Endothelial cell of umbilical vein (primary cell): ENCODE measurements at regions not wholly inside any gene's neighbourhood (a gene's known extent, or its start where the extent isn't known, plus 50 kb on each side); places are given as distances from the start of the nearest gene placed in this dataset.

ENCODE experiments used
- BruUV-seq: library from RNA; stranded (reverse); fragments of 400-500 nt; replicated peaks from 2 replicates; lab custom pipeline; 2021; lab: Mats Ljungman, UMichigan
- CTCF ChIA-PET: fragments of 300-600, 350-600 bp; sonication (Branson Sonifier 250); formaldehyde crosslinking; loops from one replicate; lab custom pipeline; 2021; ENCODE audit warnings: antibody characterized with exemption, inconsistent platforms; lab: Charles Lee
- POLR2A ChIA-PET: fragments of 300-600, 350-600 bp; sonication (Branson Sonifier 250); formaldehyde crosslinking; loops from one replicate; lab custom pipeline; 2021; ENCODE audit warnings: antibody characterized with exemption, inconsistent platforms; lab: Charles Lee
- DNase-seq: peaks from one replicate; pipeline ENCODE4 v3.0.0-alpha.2; 2011; ENCODE audit warnings: low read depth, low spot score
- FAIRE-seq: peaks from 2 replicates; lab custom pipeline; 2011; peaks lifted over from hg19 to GRCh38; lab: Jason Lieb, UNC
- H2AFZ ChIP-seq: 2 replicates; pipeline ENCODE4 v1.6.0; 2012; ENCODE audit warnings: low read depth, low read length, control low read depth, inconsistent platforms
- H3K27ac ChIP-seq: 2 replicates; pipeline ENCODE4 v1.5.1; 2011; ENCODE audit warnings: low read depth, mild to moderate bottlenecking, control low read depth, low read length, moderate library complexity; ENCODE audit not compliant: insufficient read depth
- H3K27me3 ChIP-seq, 2 experiments: 2 replicates each; pipeline versions ENCODE4 v1.6.0 to v1.6.1; 2011; ENCODE audit warnings: low read length in 2 of 2, mixed read lengths in 1 of 2; ENCODE audit not compliant: control insufficient read depth in 2 of 2, insufficient read depth in 2 of 2
- H3K36me3 ChIP-seq, 2 experiments: 2 replicates in 1 of 2; 3 replicates in 1 of 2; pipeline ENCODE4 v1.5.1; 2011; ENCODE audit warnings: low read length in 2 of 2, mild to moderate bottlenecking in 1 of 2, moderate library complexity in 1 of 2; ENCODE audit not compliant: control insufficient read depth in 2 of 2, insufficient read depth in 2 of 2; ENCODE audit errors: extremely low read depth in 1 of 2
- H3K4me1 ChIP-seq: 3 replicates; pipeline ENCODE4 v1.5.1; 2011; ENCODE audit warnings: mild to moderate bottlenecking, low read length; ENCODE audit not compliant: control insufficient read depth, insufficient read depth; ENCODE audit errors: extremely low read depth
- H3K4me2 ChIP-seq: 2 replicates; pipeline ENCODE4 v1.6.1; 2011; ENCODE audit warnings: low read length, control low read depth, mixed read lengths; ENCODE audit not compliant: insufficient read depth
- H3K4me3 ChIP-seq, 3 experiments: fragments of 200-600 bp in 1 of 3; sonication (generic), shearing (Covaris generic) in 1 of 3; replicated peaks in 1 of 3; 2 replicates each; pipeline ENCODE4 v1.5.1; 2011 to 2016; ENCODE audit warnings: control low read depth in 3 of 3, low read length in 3 of 3, mild to moderate bottlenecking in 2 of 3, inconsistent platforms in 1 of 3, low read depth in 1 of 3, moderate library complexity in 1 of 3; ENCODE audit not compliant: insufficient read depth in 1 of 3
- H3K79me2 ChIP-seq: 2 replicates; pipeline ENCODE4 v1.6.0; 2012; ENCODE audit warnings: low read length, inconsistent platforms; ENCODE audit not compliant: control insufficient read depth, insufficient read depth
- H3K9ac ChIP-seq: replicated peaks from 2 replicates; pipeline ENCODE3; 2011; ENCODE audit warnings: low read length, control low read depth; ENCODE audit not compliant: insufficient read depth; ENCODE audit errors: extremely low read depth
- H3K9me1 ChIP-seq: replicated peaks from 3 replicates; pipeline ENCODE4 v1.6.0; 2011; ENCODE audit warnings: mild to moderate bottlenecking, low read length; ENCODE audit not compliant: control insufficient read depth, insufficient read depth; ENCODE audit errors: extremely low read depth
- H3K9me3 ChIP-seq: replicated peaks from 2 replicates; pipeline ENCODE4 v1.5.1; 2012; ENCODE audit warnings: low read length, inconsistent platforms; ENCODE audit not compliant: control insufficient read depth, insufficient read depth
- H4K20me1 ChIP-seq: replicated peaks from 2 replicates; pipeline ENCODE3; 2011; ENCODE audit warnings: mild to moderate bottlenecking, low read length; ENCODE audit not compliant: control insufficient read depth, insufficient read depth; ENCODE audit errors: extremely low read depth
- EZH2 ChIP-seq: IDR thresholded peaks from 2 replicates; pipeline ENCODE4 v1.6.1; 2012; ENCODE audit warnings: borderline replicate concordance, low read depth, mild to moderate bottlenecking, moderate library complexity, low read length, inconsistent platforms; ENCODE audit not compliant: severe bottlenecking
- FOS ChIP-seq: IDR thresholded peaks from 2 replicates; pipeline ENCODE4 v1.6.1; 2011; ENCODE audit warnings: mild to moderate bottlenecking, low read length, moderate library complexity, borderline replicate concordance; ENCODE audit not compliant: insufficient read depth
- GATA2 ChIP-seq: IDR thresholded peaks from 2 replicates; pipeline ENCODE4 v1.7.0; 2011; ENCODE audit warnings: low read depth, mild to moderate bottlenecking, moderate library complexity, mixed read lengths, low read length; ENCODE audit not compliant: insufficient read length, insufficient read depth
- JUN ChIP-seq: IDR thresholded peaks from 2 replicates; pipeline ENCODE4 v1.6.1; 2011; ENCODE audit warnings: borderline replicate concordance, low read depth; ENCODE audit not compliant: insufficient read length, insufficient read depth
- MYC ChIP-seq: IDR thresholded peaks from one replicate; pipeline ENCODE4 v1.6.1; 2011; ENCODE audit warnings: mild to moderate bottlenecking, low read depth, low read length
- POLR2A ChIP-seq: IDR thresholded peaks from 2 replicates; pipeline ENCODE4 v1.6.1; 2012; ENCODE audit warnings: low read depth, mild to moderate bottlenecking, control low read depth, low read length
- POLR2AphosphoS5 ChIP-seq: IDR thresholded peaks from 2 replicates; pipeline ENCODE4 v1.6.1; 2012; ENCODE audit warnings: low read depth, mild to moderate bottlenecking, control low read depth, low read length, moderate library complexity; ENCODE audit not compliant: insufficient read depth
- dilution Hi-C: fragments of 300-500 bp; cut with MboI; formaldehyde crosslinking; loops from one replicate; pipeline ENCODE4 v1.15.0; 2019; ENCODE audit warnings: low sequenced_read_pairs; ENCODE audit not compliant: extremely low pct_ligation_motif_present
- intact Hi-C: fragments of 100-400 bp; cut with micrococcal nuclease; formaldehyde crosslinking; loops from one replicate; pipeline ENCODE4 v1.10.0; 2022
- TF ChIP-seq, protein P1 (sequence below), 2 donors: IDR thresholded peaks; 1 replicate in 1 of 2; 2 replicates in 1 of 2; pipeline ENCODE4 v1.5.1; 2011; ENCODE audit warnings: low read length in 2 of 2, mild to moderate bottlenecking in 2 of 2, moderate library complexity in 2 of 2, control low read depth in 1 of 2, inconsistent platforms in 1 of 2, low read depth in 1 of 2; ENCODE audit not compliant: insufficient read depth in 1 of 2; ENCODE audit errors: extremely low read depth in 1 of 2
- TF ChIP-seq, protein P2 (sequence below): IDR thresholded peaks from 2 replicates; pipeline ENCODE4 v1.6.1; 2011; ENCODE audit not compliant: insufficient read depth, insufficient read length

GRCh38 chr18:78898635-78899034 is 81.0 kb upstream of the SALL3 start:
- TF ChIP-seq JUN, result no peak
- TF ChIP-seq, protein P1, sequence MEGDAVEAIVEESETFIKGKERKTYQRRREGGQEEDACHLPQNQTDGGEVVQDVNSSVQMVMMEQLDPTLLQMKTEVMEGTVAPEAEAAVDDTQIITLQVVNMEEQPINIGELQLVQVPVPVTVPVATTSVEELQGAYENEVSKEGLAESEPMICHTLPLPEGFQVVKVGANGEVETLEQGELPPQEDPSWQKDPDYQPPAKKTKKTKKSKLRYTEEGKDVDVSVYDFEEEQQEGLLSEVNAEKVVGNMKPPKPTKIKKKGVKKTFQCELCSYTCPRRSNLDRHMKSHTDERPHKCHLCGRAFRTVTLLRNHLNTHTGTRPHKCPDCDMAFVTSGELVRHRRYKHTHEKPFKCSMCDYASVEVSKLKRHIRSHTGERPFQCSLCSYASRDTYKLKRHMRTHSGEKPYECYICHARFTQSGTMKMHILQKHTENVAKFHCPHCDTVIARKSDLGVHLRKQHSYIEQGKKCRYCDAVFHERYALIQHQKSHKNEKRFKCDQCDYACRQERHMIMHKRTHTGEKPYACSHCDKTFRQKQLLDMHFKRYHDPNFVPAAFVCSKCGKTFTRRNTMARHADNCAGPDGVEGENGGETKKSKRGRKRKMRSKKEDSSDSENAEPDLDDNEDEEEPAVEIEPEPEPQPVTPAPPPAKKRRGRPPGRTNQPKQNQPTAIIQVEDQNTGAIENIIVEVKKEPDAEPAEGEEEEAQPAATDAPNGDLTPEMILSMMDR (IDR thresholded peaks at IDR 0.05; ENCODE audit: extremely low read depth in 1 of 2, insufficient read depth in 1 of 2, low read depth in 1 of 2, low read length in 2 of 2), result no peak
- no peak for TF ChIP-seq POLR2AphosphoS5
- no peak for TF ChIP-seq GATA2
- TF ChIP-seq, protein P2, sequence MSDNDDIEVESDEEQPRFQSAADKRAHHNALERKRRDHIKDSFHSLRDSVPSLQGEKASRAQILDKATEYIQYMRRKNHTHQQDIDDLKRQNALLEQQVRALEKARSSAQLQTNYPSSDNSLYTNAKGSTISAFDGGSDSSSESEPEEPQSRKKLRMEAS, result no peak
- no peak for TF ChIP-seq EZH2
- no peak for TF ChIP-seq MYC
- TF ChIP-seq FOS, result no peak
- no peak for TF ChIP-seq POLR2A
- Histone ChIP-seq H2AFZ (no peak overlapping the region), H3K9ac (no peak overlapping the region), H3K9me1 (no peaks in the 10 kb centered on the region), H3K9me3 (peaks cover 4% of the 10 kb centered on the region), H4K20me1 (no peaks in the 10 kb centered on the region), H3K4me3 (no peak overlapping the region), H3K27ac (no peak overlapping the region), H3K79me2 (no peaks in the 10 kb centered on the region), H3K4me1 (no peaks in the 10 kb centered on the region), H3K4me2 (no peak overlapping the region), H3K27me3 (no peaks in the 10 kb centered on the region), H3K36me3 (no peaks in the 10 kb centered on the region)
- dilution Hi-C loops (no loop called here), intact Hi-C loops (no loop called here)
- BruUV-seq, result no TSS peak
- POLR2A ChIA-PET, result no interaction called here
- CTCF ChIA-PET, result no interaction called here
- DNase-seq (no peak), FAIRE-seq (no peak)
